Esophagus (tissue), 2 donors: ENCODE measurements at regions not wholly inside any gene's neighbourhood (a gene's known extent, or its start where the extent isn't known, plus 50 kb on each side); places are given as distances from the start of the nearest gene placed in this dataset.

Source experiments
- H3K27ac ChIP-seq, 2 donors: one replicate each; pipeline ENCODE4 v1.5.1; 2013; ENCODE audit warnings: low read depth in 2 of 2, mild to moderate bottlenecking in 2 of 2, inconsistent platforms in 1 of 2, low read length in 1 of 2, moderate library complexity in 1 of 2
- H3K27me3 ChIP-seq, 2 donors: one replicate each; pipeline ENCODE4 v1.6.1; 2013; ENCODE audit warnings: low read length in 2 of 2, control low read depth in 1 of 2, mild to moderate bottlenecking in 1 of 2; ENCODE audit not compliant: insufficient read depth in 2 of 2, control insufficient read depth in 1 of 2
- H3K36me3 ChIP-seq, 2 donors: one replicate each; pipeline ENCODE4 v1.6.1; 2013; ENCODE audit warnings: low read length in 1 of 2; ENCODE audit not compliant: control insufficient read depth in 2 of 2, insufficient read depth in 2 of 2
- H3K4me1 ChIP-seq, 2 donors: one replicate each; pipeline ENCODE4 v1.6.1; 2013; ENCODE audit warnings: low read length in 1 of 2; ENCODE audit not compliant: control insufficient read depth in 2 of 2, insufficient read depth in 2 of 2
- H3K4me3 ChIP-seq, 2 donors: one replicate each; pipeline ENCODE4 v1.5.1; 2013; ENCODE audit warnings: low read length in 2 of 2, mild to moderate bottlenecking in 2 of 2, low read depth in 1 of 2, moderate library complexity in 1 of 2
- H3K9me3 ChIP-seq, 2 donors: one replicate each; pipeline ENCODE4 v1.6.1; 2013; ENCODE audit warnings: mild to moderate bottlenecking in 2 of 2, low read depth in 1 of 2, low read length in 1 of 2, moderate library complexity in 1 of 2; ENCODE audit not compliant: control insufficient read depth in 2 of 2, insufficient read depth in 1 of 2
- WGBS, 2 donors: extraction: QIAGEN DNeasy Blood & Tissue Kit; methylation state at CpG; one replicate each; pipeline ENCODE4 v1.1.7; 2013; 5-methylcytosine and 5-hydroxymethylcytosine counted together
- donor health status: healthy with polysubstance abuse.
- donor health status: Bipolar disorder and iron deficiency.

- no peak overlapping the region for H3K4me3 ChIP-seq
- no peaks in the 10 kb centered on the region for H3K27me3 ChIP-seq
- WGBS, 2 donors: 90 to 95% methylated on average over 11 of the region's 11 CpGs
- H3K27ac ChIP-seq: no peak overlapping the region
- peaks cover 0 to 3% of the 10 kb centered on the region in 2 donors for H3K9me3 ChIP-seq
- no peaks in the 10 kb centered on the region for H3K36me3 ChIP-seq
- H3K4me1 ChIP-seq: peaks cover 0 to 15% of the 10 kb centered on the region in 2 donors
Observed at GRCh38 chr18:46399303-46399702, 257.7 kb downstream of the LOXHD1 start.

GRCh38 chr18:46400449-46400848 lies 256.6 kb downstream of the LOXHD1 start:
- WGBS, 2 donors: 79 to 81% methylated on average over 8 of the region's 8 CpGs
- peaks cover 0 to 18% of the 10 kb centered on the region in 2 donors for H3K4me1 ChIP-seq
- H3K27ac ChIP-seq: no peak overlapping the region
- no peak overlapping the region for H3K4me3 ChIP-seq
- H3K27me3 ChIP-seq: no peaks in the 10 kb centered on the region
- H3K36me3 ChIP-seq: no peaks in the 10 kb centered on the region
- H3K9me3 ChIP-seq: peaks cover 0 to 3% of the 10 kb centered on the region in 2 donors

- WGBS, 2 donors: 56 to 66% methylated on average over 7 of the region's 7 CpGs
- no peaks in the 10 kb centered on the region for H3K27me3 ChIP-seq
- H3K36me3 ChIP-seq: no peaks in the 10 kb centered on the region
- peaks cover 0 to 23% of the 10 kb centered on the region in 2 donors for H3K4me1 ChIP-seq
- H3K27ac ChIP-seq: no peak overlapping the region
- H3K9me3 ChIP-seq: peaks cover 0 to 3% of the 10 kb centered on the region in 2 donors
- H3K4me3 ChIP-seq: no peak overlapping the region
Observed at GRCh38 chr18:46401486-46402070, 255.4 kb downstream of the LOXHD1 start.

- Histone ChIP-seq H3K4me3 (no peak overlapping the region), H3K9me3 (peaks cover 0 to 3% of the 10 kb centered on the region in 2 donors), H3K4me1 (peaks cover 0 to 18% of the 10 kb centered on the region in 2 donors), H3K27ac (no peak overlapping the region), H3K36me3 (no peaks in the 10 kb centered on the region), H3K27me3 (no peaks in the 10 kb centered on the region)
- WGBS, 2 donors: 68 to 69% methylated on average over 4 of the region's 4 CpGs
Observed at GRCh38 chr18:46402396-46402795, 254.6 kb downstream of the LOXHD1 start.

- no peak overlapping the region for H3K4me3 ChIP-seq
- H3K9me3 ChIP-seq: peaks cover 0 to 1% of the 10 kb centered on the region in 2 donors
- no peaks in the 10 kb centered on the region for H3K27me3 ChIP-seq
- no peak overlapping the region for H3K27ac ChIP-seq
- no peaks in the 10 kb centered on the region for H3K36me3 ChIP-seq
- peaks cover 0 to 18% of the 10 kb centered on the region in 2 donors for H3K4me1 ChIP-seq
- 47 to 58% methylated on average over 4 of the region's 4 CpGs for WGBS, 2 donors
Observed at GRCh38 chr18:46402945-46403344, 254.1 kb downstream of the LOXHD1 start.

- Histone ChIP-seq H3K4me3 (no peak overlapping the region), H3K27ac (no peak overlapping the region), H3K9me3 (no peaks in the 10 kb centered on the region), H3K27me3 (no peaks in the 10 kb centered on the region), H3K36me3 (no peaks in the 10 kb centered on the region), H3K4me1 (peaks cover 2 to 17% of the 10 kb centered on the region in 2 donors)
- WGBS, 2 donors: 68 to 81% methylated on average over 9 of the region's 9 CpGs
Observed at GRCh38 chr18:46405832-46406538, 251.0 kb downstream of the LOXHD1 start.

GRCh38 chr18:46406539-46406932 lies 250.5 kb downstream of the LOXHD1 start:
- no peak overlapping the region for H3K27ac ChIP-seq
- 50 to 55% methylated on average over 4 of the region's 4 CpGs for WGBS, 2 donors

GRCh38 chr18:46407486-46408166 lies 249.4 kb downstream of the LOXHD1 start:
- 39 to 50% methylated on average over 6 of the region's 6 CpGs for WGBS, 2 donors
- H3K27me3 ChIP-seq: no peaks in the 10 kb centered on the region
- no peaks in the 10 kb centered on the region for H3K9me3 ChIP-seq
- H3K27ac ChIP-seq: peak overlapping the region in 1 of 2 donors; percentile 11
- no peak overlapping the region for H3K4me3 ChIP-seq
- no peaks in the 10 kb centered on the region for H3K36me3 ChIP-seq
- H3K4me1 ChIP-seq: peaks cover 9 to 25% of the 10 kb centered on the region in 2 donors

More at GRCh38 chr18:46406539-46406932, 250.5 kb downstream of the LOXHD1 start:
- H3K4me1 ChIP-seq: peaks cover 2 to 17% of the 10 kb centered on the region in 2 donors
- H3K27me3 ChIP-seq: no peaks in the 10 kb centered on the region
- H3K4me3 ChIP-seq: no peak overlapping the region
- no peaks in the 10 kb centered on the region for H3K9me3 ChIP-seq
- H3K36me3 ChIP-seq: no peaks in the 10 kb centered on the region

- peaks cover 9 to 30% of the 10 kb centered on the region in 2 donors for H3K4me1 ChIP-seq
- H3K4me3 ChIP-seq: no peak overlapping the region
- 77 to 79% methylated on average over 6 of the region's 6 CpGs for WGBS, 2 donors
- H3K27ac ChIP-seq: no peak overlapping the region
- H3K36me3 ChIP-seq: no peaks in the 10 kb centered on the region
- H3K9me3 ChIP-seq: no peaks in the 10 kb centered on the region
- H3K27me3 ChIP-seq: no peaks in the 10 kb centered on the region
Observed at GRCh38 chr18:46408334-46408987, 248.6 kb downstream of the LOXHD1 start.
